Stimulated activated CD4-positive, alpha-beta T cell treated with anti-CD3 and anti-CD28 coated beads, Interleukin-1b, Interleukin-23, amount 100 ng/mL, for 24 hours (primary cell): ENCODE measurements at regions not wholly inside any gene's neighbourhood (a gene's known extent, or its start where the extent isn't known, plus 50 kb on each side); places are given as distances from the start of the nearest gene placed in this dataset.
"Not testable (repeated sequence)": the region's sequence is repeated elsewhere in the genome, so short reads cannot be mapped to it uniquely, and the experiment has no call there.

Experiments used
- DNase-seq, 4 experiments: peaks; one replicate each; pipeline ENCODE4 v3.0.0-alpha.2; 2020; ENCODE audit warnings: low read depth in 4 of 4, low spot score in 1 of 4

GRCh38 chr1:234781241-234782065 is 171.5 kb upstream of the IRF2BP2 start:
- DNase-seq = no peak

DNA sequence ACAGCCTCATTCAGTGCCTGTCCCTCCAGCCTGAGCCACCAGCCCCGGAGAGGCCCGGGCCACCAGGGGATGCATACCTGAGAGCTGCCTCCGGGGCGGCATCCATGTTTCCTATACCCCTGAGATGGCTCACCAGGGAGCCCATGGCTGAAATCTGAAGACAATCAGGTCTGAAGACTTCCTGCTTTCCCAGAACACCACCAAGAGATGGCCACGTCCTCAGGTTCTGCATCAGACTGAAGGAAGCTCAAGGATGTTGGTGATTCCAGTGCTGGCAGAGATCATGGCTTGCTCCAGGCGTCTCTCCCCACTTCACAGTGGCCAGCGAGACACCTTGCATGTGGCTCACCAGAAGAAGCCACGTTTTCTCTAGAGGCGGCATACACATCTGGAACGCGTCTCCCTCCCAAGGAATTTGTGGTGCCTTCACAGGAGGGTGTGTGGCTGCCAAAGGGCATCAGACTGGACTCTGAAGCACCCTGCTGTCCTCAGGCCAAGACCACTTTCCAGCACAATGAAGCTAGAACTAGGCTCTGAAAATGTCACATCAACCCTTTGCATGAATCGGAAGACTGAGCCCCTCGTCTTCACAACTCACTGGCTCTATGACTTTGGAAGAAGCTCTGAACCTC is 170.7 kb upstream of the IRF2BP2 start:
- no peak for DNase-seq

DNA sequence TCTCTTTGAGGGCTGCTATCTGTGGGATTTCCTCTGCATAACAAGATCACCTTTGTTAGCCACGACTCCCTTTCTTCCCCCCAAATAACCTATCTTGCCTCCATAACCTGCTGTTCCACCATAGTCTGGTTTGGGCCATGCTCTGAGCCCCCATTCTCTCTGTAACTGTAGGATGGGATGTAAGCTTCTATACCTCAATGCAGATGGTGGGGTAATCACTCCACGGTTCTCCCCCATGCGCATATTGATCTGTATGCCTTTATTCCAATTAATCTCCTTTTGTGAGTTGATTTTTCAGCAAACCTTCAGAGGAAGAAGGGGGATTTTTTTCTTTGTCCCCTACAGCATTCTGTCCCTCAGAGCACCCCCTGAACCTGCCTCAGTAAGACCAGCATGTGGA is 170.1 kb upstream of the IRF2BP2 start:
- DNase-seq = no peak

DNA sequence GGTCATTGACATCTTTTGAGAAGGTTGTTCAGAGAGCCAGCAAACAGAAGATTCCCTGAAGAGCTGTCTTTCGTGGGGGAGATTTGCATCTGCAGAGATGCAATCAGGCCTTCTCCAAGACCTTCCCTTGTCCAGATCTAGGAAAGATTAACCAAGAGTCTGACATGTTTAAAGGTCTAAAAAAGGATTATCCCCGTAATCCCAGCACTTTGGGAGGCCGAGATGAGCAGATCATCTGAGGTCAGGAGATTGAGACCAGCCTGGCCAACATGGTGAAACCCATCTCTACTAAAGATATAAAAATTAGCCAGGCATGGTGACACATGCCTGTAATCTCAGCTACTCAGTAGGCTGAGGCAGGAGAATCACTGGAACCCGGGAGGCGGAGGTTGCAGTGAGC is 169.6 kb upstream of the IRF2BP2 start:
- DNase-seq = not testable (repeated sequence)

DNA sequence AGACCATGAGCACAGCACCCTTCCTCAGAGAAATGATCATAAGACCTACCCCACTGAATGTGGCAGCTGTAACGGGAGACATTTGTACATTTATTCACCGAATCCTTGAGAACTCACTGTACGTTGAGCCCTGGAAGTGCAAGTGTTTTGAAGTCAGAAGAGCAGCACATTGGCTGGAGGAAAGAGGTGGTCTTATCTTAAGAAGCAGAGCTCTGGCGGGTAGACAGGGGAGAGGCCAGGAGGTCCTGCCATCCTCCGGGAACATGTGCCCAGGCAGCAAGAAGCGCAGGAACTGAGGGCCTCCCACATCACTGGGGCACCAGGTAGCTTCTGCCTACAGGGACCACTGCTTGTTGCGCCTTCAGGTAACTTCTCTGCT is 169.2 kb upstream of the IRF2BP2 start:
- DNase-seq = no peak

DNA sequence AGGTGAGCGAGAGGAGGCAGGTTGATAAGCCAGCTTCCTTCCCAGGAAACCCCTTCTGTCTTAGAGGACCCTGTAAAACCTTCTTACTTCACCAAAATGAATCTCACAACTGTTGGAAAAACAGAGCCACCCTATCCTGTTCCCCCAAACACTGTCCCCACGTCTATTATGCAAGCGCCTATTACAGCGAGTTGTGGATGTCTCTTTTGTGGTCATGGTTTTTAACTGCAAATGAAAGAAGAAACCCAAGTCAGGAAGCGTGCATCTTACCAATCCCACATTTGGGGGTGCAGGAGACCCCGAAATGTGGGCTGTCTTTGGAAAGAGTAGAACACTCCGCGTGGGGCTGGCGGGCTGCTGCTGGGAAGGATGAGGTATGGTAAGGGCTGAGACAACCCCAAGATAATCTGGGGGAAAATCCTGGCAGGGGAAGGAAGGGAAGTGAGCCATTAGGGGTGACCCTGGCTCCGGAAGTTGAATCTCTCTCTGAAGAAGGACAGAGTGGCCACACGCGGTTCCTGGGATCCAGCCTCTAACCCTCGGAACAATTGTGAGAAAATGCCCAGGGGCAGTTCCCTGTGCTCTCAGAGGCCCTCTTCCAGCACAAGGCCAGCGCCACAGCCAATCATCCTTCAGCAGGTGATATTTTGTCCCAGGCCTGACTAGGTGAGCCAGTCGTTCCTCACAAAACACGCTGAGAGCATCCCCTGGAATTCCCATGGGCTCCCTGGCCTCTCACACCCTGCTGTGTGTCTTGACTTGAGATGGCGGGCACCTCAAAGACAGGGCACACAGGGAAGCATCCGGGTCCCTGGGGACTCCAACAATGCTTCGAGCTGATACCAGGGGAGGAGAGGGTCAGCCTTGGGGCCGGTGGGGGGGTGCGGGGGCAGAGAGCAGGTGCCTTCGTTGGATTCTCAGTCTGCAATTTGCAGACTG is 168.5 kb upstream of the IRF2BP2 start:
- no peak for DNase-seq

DNA sequence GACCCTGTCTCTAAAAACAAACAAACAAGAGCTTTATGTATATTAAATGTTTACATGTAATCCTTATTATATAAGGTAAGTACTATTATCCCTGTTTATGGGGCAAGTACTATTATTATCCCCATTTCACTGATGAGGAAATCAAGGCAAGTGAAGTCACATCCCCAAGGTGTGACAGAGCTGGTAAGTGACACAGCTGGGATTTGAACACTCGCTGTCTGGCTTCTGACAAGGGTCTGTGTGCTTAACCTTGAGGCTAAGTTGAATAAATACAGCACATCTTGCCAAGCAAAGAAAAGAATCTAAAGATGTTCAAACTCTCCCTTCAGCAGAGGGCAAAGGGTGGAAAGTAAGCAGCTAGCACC is 167.9 kb upstream of the IRF2BP2 start:
- no peak for DNase-seq

- DNase-seq = no peak
Observed at GRCh38 chr1:234776876-234777855, 167.2 kb upstream of the IRF2BP2 start.

- DNase-seq = no peak
Observed at GRCh38 chr1:234776256-234776875, 166.4 kb upstream of the IRF2BP2 start.

DNA sequence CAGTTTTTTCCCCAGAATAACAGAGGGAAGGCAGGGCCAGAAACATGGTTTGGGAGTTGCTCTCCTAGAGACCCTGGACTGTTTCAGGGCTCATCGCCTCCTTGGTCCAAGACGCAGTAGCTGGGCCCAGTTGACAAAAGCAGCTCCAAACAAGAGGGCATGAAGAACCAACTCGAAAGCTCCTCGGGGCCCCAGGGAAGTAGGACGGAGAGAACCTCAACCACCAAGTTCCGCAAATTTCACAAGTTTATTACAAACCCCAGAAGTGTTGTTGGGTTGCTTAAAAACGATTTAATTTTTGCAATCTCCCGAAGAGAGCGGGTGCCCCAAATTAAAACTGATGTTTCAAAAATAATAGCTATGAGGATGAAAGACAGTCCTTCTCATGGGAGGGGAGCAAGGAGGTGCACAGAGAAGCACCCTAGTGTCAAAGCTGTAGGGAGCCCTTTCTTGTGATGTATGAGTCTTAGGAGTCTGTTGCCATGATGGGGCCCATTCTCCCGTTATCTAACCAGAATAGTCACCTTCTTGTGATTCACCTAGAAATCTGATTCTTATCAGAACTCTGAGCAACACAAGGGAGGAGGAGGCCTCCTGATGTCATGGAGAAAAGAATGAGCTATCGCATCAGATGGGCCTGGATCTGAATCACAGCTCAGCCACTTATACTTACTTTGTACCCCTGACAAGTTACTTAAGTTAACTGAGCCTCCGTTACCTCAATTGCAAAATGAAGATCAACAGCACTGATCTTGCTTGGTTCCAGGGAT is 165.7 kb upstream of the IRF2BP2 start:
- no peak for DNase-seq

DNA sequence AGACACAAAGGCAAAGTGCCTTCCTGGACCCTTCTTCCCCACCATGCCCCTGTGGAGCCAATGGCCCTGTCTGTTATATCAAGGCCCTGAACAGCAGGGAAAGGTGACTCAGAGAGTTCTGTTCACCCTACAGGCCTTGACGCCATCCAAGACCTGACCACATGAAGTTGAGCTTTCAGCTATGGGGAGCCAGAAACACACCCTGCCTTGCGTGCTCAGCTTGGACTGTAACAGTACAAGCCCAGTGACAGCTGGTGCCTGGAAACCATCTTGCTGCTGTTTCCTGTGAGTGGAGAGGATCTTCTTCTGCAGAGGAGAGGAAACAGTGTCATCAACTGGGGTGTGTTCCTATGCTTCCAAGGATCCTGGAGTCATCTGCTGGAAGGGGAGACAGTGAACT is 165.0 kb upstream of the IRF2BP2 start:
- DNase-seq = no peak

GRCh38 chr1:234773936-234774677 is 164.1 kb upstream of the IRF2BP2 start:
- DNase-seq = no peak

DNA sequence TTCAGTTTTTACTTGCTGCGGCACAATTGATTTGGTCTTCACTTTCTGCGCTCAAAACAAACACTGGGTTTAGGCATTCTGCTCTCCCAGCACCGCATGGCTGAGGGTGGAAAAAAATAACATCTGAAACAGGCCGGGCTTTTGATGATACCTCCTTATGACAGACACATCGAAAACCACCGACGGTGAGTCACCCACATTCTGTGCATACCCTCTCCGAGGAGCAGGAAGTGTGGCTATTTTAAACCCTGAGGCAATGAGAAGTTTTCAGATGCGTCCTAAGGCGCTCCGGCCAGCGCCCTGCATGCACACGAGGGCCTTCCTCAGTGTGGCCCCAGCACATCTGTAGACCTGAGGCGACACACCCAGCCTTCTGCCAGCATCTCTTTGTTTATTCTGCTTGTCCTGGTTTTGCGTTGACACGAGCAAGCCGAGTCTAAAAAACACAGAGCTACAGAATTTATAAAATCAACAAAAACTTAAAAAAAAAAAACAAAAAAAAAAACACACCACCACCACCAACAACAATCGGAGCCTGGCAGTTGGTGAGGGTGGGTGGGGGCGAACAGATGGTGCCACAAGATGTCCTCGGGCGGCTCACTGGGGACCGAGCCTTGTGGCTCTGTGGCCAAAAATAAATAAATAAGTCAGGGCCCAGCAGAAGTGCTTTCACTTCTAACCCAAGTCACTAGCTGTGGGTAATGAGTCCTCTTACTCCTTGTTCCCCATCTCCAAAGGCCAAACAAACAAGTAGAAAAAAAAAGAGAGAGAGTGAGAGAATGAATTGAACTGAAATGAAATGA is 162.6 kb upstream of the IRF2BP2 start:
- peak; percentile 44 to 84 (median 70) for DNase-seq

- DNase-seq = no peak
Observed at GRCh38 chr1:234771642-234772344, 161.8 kb upstream of the IRF2BP2 start.

DNA sequence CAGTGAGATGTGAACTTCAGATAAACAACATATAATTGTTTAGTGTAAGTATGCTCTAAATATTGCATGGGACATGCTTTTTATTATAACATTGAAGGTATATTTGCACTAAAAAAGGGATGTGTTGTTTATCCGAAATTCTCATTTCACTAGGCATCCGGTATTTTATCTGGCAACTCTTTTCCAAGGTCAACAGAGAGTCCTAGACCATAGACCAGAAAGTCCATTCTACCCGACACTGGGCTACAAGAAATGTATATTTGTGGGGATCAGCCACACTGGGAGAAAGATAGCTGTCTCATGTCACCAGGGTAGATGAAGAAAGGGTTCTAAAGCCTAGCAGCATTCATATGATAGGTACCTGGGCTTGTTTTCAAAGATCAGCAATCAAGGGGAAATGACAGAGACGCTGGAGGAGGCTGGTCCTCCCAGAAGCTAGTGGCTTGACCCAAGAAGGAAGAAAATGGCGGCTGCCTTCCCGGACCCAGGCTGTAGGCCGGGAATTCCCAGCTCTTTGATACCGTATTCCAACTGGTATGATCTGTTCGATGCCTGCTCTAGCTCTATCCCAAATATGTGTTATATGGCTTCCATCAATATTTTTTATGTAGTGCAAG is 161.1 kb upstream of the IRF2BP2 start:
- no peak for DNase-seq

DNA sequence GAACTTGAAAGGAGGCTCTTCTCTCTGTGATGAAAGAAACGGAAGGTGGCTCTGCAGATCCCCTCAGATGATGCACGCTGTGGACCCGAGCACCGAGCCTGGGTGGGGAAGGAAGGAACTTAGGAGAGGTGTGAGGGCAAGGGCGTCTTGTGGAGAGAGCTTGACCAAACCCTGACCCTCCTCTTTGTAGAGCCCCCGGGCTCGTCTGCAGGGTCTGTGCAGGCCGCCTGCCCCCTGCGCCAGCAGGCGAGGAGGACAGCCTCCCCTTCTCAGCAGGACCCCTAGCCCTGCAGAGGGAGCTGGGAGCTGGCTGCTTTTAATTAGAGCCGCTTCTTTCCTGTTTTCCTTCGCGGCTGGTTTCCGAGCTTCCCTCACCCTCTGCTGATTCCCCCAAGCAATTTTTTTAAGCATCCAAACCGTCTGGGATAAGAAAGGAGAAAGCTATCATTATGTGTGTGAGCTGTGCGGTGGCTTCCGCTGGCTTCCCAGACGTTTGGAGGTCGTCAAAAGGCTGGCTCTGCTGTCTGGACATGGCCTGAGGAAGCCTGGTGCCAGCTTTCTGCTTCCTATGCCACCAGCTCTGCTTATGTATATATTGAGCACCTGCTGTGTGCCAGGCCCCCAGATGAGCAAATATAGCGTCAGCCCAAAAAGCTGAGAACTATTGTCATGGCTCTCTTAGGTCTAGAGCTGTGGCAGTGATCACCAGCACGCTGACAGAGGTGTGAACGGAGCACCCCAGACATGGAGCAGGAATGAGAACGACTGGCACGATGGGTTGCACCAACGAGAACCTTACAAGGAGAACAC is 160.2 kb upstream of the IRF2BP2 start:
- DNase-seq = no peak
